H1 (cell line): ENCODE measurements at regions not wholly inside any gene's neighbourhood (a gene's known extent, or its start where the extent isn't known, plus 50 kb on each side); places are given as distances from the start of the nearest gene placed in this dataset.

ENCODE experiments used
- GTF2F1 ChIP-seq: IDR thresholded peaks from 2 replicates; pipeline ENCODE4 v1.6.1; 2012; ENCODE audit warnings: low read depth, low read length, improper control_type of control experiment, borderline replicate concordance
- SIN3A ChIP-seq, 2 experiments: IDR thresholded peaks in 1 of 2; conservative IDR thresholded peaks in 1 of 2; 2 replicates each; pipeline ENCODE4 v1.6.1; 2011 to 2012; ENCODE audit warnings: low read length in 2 of 2, improper control_type of control experiment in 1 of 2, low read depth in 1 of 2, mild to moderate bottlenecking in 1 of 2
- TAF7 ChIP-seq: optimal IDR thresholded peaks from 2 replicates; pipeline ENCODE3; 2011; ENCODE audit warnings: low read depth, mild to moderate bottlenecking, inconsistent platforms, low read length, moderate library complexity, borderline replicate concordance
- YY1 ChIP-seq: IDR thresholded peaks from 2 replicates; pipeline ENCODE4 v1.6.1; 2011; ENCODE audit warnings: low read depth, mild to moderate bottlenecking, low read length
- TF ChIP-seq, protein P1 (sequence below): IDR thresholded peaks from 2 replicates; pipeline ENCODE4 v1.6.1; 2011; ENCODE audit warnings: low read length, improper control_type of control experiment

DNA sequence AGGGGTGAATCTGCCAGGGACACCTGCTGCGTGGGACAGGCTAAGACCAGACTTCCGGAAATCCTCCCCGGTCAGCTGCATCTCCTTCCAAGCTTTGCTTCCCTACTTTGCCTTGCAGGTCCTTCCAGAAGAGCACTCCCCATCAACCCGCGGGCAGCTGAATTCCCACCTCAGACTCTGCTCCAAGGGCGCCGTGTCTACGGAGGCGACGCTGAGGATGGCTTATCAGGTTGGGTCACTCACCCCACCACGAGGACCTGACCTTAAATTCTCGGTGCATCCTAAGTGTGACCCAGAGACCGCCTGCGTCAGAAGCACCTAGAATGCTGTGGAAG, 78.9 kb upstream of the KMT2C start (continued):
- TF ChIP-seq, protein P1, sequence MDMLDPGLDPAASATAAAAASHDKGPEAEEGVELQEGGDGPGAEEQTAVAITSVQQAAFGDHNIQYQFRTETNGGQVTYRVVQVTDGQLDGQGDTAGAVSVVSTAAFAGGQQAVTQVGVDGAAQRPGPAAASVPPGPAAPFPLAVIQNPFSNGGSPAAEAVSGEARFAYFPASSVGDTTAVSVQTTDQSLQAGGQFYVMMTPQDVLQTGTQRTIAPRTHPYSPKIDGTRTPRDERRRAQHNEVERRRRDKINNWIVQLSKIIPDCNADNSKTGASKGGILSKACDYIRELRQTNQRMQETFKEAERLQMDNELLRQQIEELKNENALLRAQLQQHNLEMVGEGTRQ, result no peak
- no peak for TF ChIP-seq SIN3A (conservative IDR thresholded peaks at IDR 0.05 in 1 of 2, IDR thresholded peaks at IDR 0.05 in 1 of 2; ENCODE audit: low read depth in 1 of 2, low read length in 2 of 2)
- TF ChIP-seq TAF7, result no peak
- no peak for TF ChIP-seq YY1
- TF ChIP-seq GTF2F1, result no peak
